GM19372 (cell line): ENCODE measurements at regions not wholly inside any gene's neighbourhood (a gene's known extent, or its start where the extent isn't known, plus 50 kb on each side); places are given as distances from the start of the nearest gene placed in this dataset.

ENCODE experiments used
- ATAC-seq: cut with Tn5 transposase; IDR thresholded peaks from one replicate; pipeline ENCODE4 v1.9.1; 2021; ENCODE audit warnings: mild to moderate bottlenecking, low read depth, moderate library complexity; ENCODE audit not compliant: unreplicated experiment

DNA sequence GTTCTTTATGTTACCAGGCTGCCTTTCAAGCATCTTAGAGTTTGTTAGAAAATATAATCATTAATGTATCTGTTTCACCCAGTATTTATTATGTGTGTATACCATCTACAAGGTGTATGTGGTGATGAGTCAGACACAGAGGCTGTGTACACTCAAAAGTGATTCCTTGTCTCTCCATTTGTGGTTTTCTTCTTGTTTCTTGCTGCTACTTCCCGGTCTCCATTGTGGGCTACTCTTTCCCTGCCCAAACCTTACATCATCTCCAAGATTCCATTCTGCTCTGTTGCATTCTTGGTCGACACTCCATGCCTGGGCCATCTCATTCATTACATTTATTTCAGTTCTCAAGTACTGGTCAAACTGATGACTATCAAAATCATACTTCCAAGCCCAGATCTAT is 182.2 kb upstream of the STXBP5 start:
- no peak for ATAC-seq

DNA sequence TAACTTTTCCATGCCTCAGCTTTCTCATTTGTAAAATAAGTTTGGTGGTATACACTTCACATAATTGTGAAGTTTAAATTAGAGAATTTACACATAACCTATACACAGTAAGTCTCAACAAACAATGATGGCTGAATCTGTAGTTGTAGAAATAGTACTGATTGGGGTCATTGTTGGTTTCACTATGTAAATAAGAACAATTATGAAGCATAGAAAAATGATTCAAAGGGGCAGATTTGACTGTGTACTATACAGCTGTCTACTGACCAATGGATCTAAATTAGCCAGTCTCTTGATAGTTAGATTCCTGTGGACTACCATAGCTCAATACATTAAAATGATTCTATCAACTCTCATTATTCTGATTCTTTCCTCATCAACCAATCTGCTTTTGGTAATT is 181.1 kb upstream of the STXBP5 start:
- ATAC-seq: no peak

DNA sequence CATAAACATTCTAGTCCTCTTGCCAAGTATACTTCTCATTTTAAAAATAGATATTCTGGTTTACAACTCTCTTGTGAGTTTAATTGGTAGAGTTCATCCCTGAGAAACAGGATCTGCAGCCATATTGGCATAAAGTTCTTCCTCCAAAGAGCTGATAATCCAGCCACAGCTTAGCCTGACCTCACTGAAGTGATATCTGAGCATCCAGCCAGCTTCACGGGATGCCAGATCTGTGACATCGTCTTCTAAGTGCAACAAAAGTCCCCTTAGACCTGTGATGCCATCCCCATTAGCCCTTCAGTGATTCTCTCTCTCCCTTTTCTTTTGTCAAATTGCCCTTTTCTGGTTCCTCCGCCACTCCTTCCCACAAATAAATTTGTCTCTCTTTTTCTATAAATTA is 180.6 kb upstream of the STXBP5 start:
- ATAC-seq: no peak

DNA sequence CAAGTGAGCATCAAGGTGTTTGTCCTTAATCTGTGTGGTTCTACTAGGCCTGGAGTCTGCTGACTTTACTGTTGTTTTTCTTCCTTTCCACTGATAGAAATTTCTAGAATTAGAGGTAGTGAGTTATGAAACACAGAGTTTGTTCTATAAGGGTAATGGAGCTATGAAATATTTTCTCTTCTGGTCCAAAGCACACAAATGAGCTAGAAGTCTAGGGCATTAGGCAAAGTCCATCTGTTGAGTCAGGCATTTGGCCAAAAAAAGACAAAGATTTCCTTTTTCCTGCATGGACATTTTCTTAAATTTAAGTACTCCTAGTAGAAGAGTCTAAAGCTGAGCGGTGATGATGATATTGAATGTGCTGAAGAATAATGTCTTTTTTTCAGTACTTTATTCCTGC is 174.3 kb upstream of the STXBP5 start:
- ATAC-seq: no peak

GRCh38 chr6:147033267-147033666 is 170.9 kb upstream of the STXBP5 start:
- ATAC-seq: no peak

- no peak for ATAC-seq
Observed at GRCh38 chr6:147035886-147036285, 168.3 kb upstream of the STXBP5 start.

DNA sequence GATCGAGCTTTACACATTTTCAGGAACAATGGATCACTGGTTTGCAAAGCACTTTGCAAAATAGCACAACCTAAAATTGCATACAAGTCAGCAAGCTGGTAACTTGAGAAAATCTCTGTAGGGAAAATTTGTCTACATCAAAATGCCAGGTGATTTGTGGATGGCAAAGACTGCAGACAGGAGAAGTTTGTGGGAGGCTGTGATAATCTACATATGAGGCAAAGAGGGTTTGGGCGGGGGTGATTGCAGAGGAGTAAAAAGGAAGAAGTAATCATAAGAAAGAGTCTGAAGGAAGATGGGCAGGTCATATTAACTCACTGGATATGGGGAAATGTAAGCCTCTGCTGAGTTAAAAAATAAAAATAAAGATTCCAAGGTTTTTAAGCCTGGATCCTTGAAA is 166.3 kb upstream of the STXBP5 start:
- ATAC-seq: no peak

GRCh38 chr6:147040121-147040910 is 163.9 kb upstream of the STXBP5 start:
- no peak for ATAC-seq

- no peak for ATAC-seq
Observed at GRCh38 chr6:147042679-147043078, 161.5 kb upstream of the STXBP5 start.

GRCh38 chr6:147043994-147044477 is 160.2 kb upstream of the STXBP5 start:
- ATAC-seq: no peak

DNA sequence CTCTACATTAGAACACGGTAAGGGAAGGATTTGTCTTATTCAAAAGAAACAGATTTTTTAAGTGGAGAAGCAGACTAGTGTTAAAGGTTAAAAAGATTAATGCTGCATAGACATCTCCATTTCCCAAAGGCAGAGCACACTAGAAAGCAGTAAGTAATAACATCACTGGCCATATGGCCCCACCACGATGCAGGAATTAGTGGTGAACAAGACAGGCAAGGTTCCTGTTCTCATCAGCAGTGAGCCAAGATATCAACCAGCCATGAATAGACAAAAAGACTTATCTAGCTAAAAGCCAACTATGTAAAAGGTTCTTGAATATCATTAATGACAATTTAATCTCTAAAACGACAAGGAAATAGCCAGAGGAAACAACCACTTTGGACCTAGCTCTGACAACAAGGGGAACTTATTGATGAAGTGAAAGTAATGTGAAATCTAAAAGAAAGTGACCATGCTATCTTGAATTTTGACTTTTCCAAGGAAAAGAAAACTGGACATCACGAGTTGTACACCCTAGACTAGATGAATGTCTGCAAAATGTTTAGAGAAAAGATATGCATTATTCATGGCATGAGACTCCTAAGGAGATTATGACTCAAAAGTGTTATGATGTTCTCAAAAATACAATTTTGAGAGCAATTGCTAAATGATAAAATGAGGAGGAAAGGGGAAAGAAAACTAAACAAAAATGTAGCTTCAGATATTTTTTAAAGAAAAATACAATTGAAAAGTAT is 157.9 kb upstream of the STXBP5 start:
- ATAC-seq: no peak

- no peak for ATAC-seq
Observed at GRCh38 chr6:147048930-147049329, 155.3 kb upstream of the STXBP5 start.

DNA sequence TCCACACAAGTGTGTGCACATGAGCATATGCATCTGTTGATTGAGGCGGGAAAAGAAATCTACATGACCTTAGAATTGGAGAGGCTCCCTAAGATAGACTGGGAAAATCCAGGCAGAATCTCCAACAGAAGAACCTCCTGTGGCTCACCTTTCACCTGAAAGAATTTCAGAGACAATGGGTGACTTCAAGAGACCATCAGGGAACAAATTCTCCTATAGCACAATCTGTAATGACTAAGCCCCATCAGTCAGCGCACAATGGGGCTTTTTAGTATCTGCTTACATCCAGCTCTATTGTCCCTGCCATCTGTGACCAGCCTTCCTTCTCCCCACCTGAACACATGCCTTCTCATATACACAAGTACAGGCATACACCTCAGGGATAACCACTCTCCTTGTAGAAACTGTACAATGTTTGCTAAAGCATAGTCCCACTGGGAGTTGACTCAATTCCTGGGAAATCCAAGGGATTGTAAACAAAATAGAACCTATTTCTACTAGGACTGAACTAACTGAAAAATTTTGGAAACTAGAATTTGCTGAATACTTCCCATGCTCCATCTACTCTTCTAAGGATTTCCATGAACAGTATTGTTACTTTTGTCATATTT is 150.8 kb upstream of the STXBP5 start:
- ATAC-seq: no peak

DNA sequence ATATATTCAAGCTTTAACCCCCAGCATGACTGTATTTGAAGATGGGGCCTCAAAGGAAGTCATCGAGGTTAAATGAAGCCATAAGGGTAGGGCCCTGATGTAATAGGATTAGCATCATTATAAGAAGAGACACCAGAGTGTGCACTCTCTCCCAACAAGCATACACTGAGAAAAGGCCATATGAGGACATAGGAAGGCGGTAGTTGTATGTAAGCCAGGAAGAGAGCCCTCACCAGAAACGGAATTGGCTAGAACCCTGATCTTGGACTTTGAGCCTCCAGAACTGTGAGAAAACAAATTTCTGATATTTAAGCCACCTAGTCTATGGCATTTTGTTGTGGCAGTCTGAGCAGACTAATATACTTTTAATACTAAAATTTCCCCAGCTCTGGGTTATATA is 150.1 kb upstream of the STXBP5 start:
- no peak for ATAC-seq

DNA sequence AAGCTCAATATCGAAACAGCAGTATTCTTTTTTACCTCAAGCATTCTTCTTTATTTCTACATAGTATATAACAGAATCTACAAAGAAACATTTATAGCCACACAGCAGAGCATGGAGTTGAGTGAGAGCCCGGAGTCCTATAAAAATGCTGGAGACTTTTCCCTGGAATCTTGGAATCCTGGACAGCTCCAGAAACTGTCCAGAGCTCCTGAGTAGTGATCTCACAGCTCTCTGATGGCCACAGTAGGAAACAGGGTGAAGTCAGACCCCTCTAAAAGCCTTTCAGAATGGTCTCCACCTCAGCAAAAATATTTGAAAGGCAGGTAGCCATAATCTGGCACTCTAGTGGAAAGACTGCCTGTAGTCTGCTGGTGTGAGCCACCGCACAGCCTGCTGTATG is 149.3 kb upstream of the STXBP5 start:
- ATAC-seq: no peak

GRCh38 chr6:147055821-147056392 is 148.3 kb upstream of the STXBP5 start:
- no peak for ATAC-seq

- no peak for ATAC-seq
Observed at GRCh38 chr6:147057188-147057587, 147.0 kb upstream of the STXBP5 start.

- no peak for ATAC-seq
Observed at GRCh38 chr6:147057705-147058342, 146.4 kb upstream of the STXBP5 start.

DNA sequence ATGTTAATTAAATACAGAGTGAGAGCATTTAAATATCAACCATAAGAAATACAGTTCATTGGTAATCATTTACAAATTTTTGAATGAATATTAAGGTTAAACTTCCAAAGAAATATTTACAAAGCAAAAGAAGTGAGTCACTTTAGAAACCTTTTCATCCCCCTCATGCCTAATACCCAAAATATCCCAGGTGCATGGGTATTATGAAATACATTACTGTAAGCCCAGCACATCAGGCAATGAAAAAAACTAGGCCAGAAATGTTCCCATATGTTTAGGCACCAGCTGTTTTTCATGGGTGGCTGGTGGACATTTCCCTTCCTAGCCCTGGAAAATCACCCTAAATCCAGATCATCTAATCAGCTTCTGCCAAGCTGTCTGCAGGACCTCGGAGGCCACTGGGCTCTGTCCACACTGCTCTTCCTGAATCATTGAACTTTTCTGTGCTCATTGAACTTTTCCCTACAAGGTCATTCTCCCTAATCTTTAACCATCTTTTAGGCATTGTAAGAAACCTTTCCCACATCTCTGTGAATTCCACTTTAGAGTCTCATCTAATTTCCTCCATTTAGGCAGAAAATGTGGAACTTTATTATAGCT is 145.3 kb upstream of the STXBP5 start:
- no peak for ATAC-seq

DNA sequence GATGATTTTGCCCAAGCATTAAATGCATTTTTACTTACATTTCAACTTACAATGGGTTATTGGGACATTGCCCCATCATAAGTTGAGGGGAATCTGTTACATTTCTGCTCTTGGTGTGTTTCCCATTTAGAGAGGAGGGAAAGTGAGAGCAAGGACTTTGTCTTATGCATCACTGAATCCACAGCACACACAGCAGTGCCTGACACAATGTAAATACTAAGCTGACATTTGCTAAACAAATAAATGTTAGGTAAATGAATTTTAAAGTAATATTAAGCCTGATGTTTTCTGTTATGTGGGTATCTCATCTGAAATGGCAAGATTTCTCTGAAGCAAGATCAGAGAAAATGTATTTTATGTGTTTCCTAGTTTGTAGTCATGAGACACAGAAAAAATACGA is 143.6 kb upstream of the STXBP5 start:
- no peak for ATAC-seq
